Skeletal muscle satellite cell (primary cell): ENCODE measurements at regions not wholly inside any gene's neighbourhood (a gene's known extent, or its start where the extent isn't known, plus 50 kb on each side); places are given as distances from the start of the nearest gene placed in this dataset.

ENCODE experiments used
- H3K27me3 ChIP-seq: 2 replicates; pipeline ENCODE4 v1.7.0; 2013; ENCODE audit warnings: low read length; ENCODE audit not compliant: control insufficient read depth, insufficient read depth
- H3K36me3 ChIP-seq: 2 replicates; pipeline ENCODE4 v1.7.0; 2013; ENCODE audit warnings: mild to moderate bottlenecking, control low read depth, low read length; ENCODE audit not compliant: insufficient read depth
- H3K4me1 ChIP-seq: 2 replicates; pipeline ENCODE4 v1.7.0; 2013; ENCODE audit warnings: low read length; ENCODE audit not compliant: control insufficient read depth, insufficient read depth
- H3K4me2 ChIP-seq: 2 replicates; pipeline ENCODE4 v1.7.0; 2013; ENCODE audit warnings: mild to moderate bottlenecking, low read length
- H3K4me3 ChIP-seq: 2 replicates; pipeline ENCODE4 v1.7.0; 2013; ENCODE audit warnings: low read length
- H3K9ac ChIP-seq: 2 replicates; pipeline ENCODE4 v1.7.0; 2013; ENCODE audit warnings: mild to moderate bottlenecking, low read depth, low read length, moderate library complexity
- H3K9me3 ChIP-seq: replicated peaks from 2 replicates; pipeline ENCODE4 v1.7.0; 2013; ENCODE audit warnings: mild to moderate bottlenecking, control low read depth, low read length

GRCh38 chr4:11116940-11117339 lies 311.8 kb downstream of the HS3ST1 start:
- Histone ChIP-seq H3K36me3 (no peaks in the 10 kb centered on the region), H3K27me3 (no peaks in the 10 kb centered on the region), H3K9me3 (peaks cover 5% of the 10 kb centered on the region), H3K4me2 (no peak overlapping the region), H3K4me3 (no peak overlapping the region), H3K9ac (no peak overlapping the region), H3K4me1 (no peaks in the 10 kb centered on the region)

DNA sequence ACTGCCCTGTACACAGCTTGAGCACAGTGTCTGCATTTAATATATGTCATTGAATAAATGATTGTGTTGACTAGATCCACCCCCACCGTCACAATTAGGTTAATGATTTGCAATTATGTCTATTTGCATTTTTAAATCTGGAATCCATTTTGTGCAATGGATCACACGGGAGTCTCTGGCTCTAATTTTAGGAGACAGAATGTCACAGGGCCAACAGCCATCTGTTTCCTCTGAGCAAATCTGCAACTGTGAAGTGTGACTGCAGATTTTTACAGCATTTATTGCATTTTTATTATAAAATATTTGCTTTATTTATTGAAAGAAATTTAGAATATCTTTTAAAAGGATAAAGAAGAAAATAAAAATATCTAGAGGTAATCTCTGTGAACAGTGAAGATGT lies 316.8 kb downstream of the HS3ST1 start:
- Histone ChIP-seq H3K9me3 (peaks cover under 1% of the 10 kb centered on the region), H3K27me3 (no peaks in the 10 kb centered on the region), H3K4me1 (no peaks in the 10 kb centered on the region), H3K9ac (no peak overlapping the region), H3K4me2 (no peak overlapping the region), H3K36me3 (no peaks in the 10 kb centered on the region), H3K4me3 (no peak overlapping the region)

DNA sequence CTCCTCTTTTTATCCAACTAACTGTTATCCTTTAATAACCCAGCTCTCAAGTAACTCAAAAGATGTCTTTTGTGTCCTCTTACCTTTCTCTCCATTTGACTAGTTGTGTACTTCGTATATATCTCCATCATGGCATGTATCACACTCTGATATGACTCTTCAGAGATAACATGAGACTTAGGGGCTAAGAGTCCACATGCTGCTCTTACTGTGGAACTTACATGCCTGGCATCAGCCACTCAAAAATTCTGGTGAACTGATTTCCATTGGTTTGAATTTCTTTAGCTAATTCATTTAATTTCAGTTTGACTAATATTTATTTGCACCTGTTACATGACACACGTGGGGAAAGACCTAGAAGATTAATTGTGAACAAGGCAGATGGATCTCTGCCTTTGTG lies 317.3 kb downstream of the HS3ST1 start:
- Histone ChIP-seq H3K4me3 (no peak overlapping the region), H3K9ac (no peak overlapping the region), H3K4me2 (no peak overlapping the region), H3K36me3 (no peaks in the 10 kb centered on the region), H3K27me3 (no peaks in the 10 kb centered on the region), H3K9me3 (no peaks in the 10 kb centered on the region), H3K4me1 (no peaks in the 10 kb centered on the region)

GRCh38 chr4:11106759-11107158 lies 321.9 kb downstream of the HS3ST1 start:
- no peak overlapping the region for H3K9ac ChIP-seq
- no peaks in the 10 kb centered on the region for H3K4me1 ChIP-seq
- no peak overlapping the region for H3K4me3 ChIP-seq
- H3K4me2 ChIP-seq: no peak overlapping the region
- no peaks in the 10 kb centered on the region for H3K27me3 ChIP-seq
- no peaks in the 10 kb centered on the region for H3K36me3 ChIP-seq
- no peaks in the 10 kb centered on the region for H3K9me3 ChIP-seq

DNA sequence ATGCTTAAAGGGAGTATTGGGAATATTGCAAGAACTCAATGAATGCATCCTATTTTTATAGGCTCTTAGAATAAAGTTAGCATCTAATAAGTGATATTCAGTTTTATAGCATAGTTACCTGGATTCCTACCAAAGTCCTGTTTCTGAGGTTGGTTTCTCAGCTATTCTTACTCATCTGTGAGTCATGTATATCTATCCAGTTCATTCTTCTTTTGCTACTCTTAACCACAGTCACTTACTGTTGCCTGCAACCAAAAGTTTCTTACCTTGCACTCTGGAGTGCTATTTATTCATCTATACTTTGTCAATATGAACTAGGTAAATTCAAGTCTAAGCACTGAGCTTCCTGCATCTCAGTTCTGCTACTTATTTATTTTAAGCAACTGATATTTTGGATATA lies 322.5 kb downstream of the HS3ST1 start:
- Histone ChIP-seq H3K4me2 (no peak overlapping the region), H3K9me3 (no peaks in the 10 kb centered on the region), H3K4me1 (no peaks in the 10 kb centered on the region), H3K9ac (no peak overlapping the region), H3K36me3 (no peaks in the 10 kb centered on the region), H3K4me3 (no peak overlapping the region), H3K27me3 (no peaks in the 10 kb centered on the region)

DNA sequence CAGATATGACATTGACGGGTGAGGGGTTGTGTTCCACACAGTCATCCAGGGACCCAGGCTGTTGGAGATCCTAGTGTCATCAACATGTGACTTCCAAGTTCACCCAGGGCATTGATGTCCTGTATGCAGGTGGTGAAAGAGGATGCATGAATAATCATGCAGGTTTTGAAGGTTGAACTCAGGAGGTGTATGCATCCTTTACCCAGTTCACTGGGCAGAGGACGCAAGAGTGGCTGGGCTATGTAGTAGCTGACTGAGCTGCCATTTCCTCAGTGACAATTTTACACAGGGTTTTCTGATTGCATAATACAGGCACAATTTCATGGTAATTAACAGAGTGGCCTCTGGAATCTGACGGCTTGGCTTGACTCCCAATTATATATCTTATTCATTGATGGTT lies 323.0 kb downstream of the HS3ST1 start:
- Histone ChIP-seq H3K27me3 (no peaks in the 10 kb centered on the region), H3K36me3 (no peaks in the 10 kb centered on the region), H3K9me3 (no peaks in the 10 kb centered on the region), H3K9ac (no peak overlapping the region), H3K4me2 (no peak overlapping the region), H3K4me3 (no peak overlapping the region), H3K4me1 (no peaks in the 10 kb centered on the region)

GRCh38 chr4:11098461-11098860 lies 330.2 kb downstream of the HS3ST1 start:
- Histone ChIP-seq H3K4me2 (no peak overlapping the region), H3K36me3 (no peaks in the 10 kb centered on the region), H3K4me1 (no peaks in the 10 kb centered on the region), H3K9ac (no peak overlapping the region), H3K9me3 (no peaks in the 10 kb centered on the region), H3K27me3 (no peaks in the 10 kb centered on the region), H3K4me3 (no peak overlapping the region)

DNA sequence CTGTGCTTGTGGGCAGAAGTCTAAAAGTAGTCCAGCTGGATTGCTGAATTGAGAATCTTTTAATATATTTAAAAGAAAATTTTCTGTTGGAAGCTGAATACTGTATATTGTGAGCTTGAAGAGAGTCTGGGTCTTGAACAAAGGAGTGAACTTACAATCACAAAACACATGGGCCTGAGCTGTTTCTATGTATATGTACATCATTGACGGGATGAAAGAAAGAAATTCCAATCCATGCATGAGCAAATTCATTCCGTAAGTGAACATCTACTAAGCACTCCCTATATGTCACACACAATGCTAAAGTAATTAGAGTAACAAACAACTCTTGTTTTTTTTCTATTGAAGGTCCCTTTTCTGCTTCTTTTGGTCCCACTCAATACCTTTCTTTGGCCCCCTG lies 331.0 kb downstream of the HS3ST1 start:
- no peak overlapping the region for H3K4me3 ChIP-seq
- no peak overlapping the region for H3K4me2 ChIP-seq
- no peak overlapping the region for H3K9ac ChIP-seq

DNA sequence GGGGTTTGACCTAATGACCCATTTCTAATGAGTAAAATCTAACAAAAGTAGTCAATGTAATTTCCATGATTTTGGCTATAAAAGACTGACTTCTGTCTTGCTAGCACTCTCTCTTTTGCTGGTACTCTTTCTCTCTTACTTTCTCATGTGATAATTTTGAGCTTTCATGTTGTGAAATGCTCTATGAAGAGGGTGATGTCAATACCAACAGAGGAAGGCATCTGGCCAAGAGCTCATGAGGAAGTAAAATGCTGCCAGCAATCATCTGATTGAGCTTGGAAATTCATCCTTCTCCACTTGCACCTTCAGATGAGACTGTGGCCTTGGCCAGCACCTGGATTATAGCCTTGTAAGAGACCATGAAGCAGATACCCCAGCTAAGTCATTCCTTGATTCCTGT lies 347.7 kb downstream of the HS3ST1 start:
- no peaks in the 10 kb centered on the region for H3K36me3 ChIP-seq
- no peaks in the 10 kb centered on the region for H3K9me3 ChIP-seq
- H3K9ac ChIP-seq: no peak overlapping the region
- H3K4me1 ChIP-seq: no peaks in the 10 kb centered on the region
- no peak overlapping the region for H3K4me2 ChIP-seq
- no peaks in the 10 kb centered on the region for H3K27me3 ChIP-seq
- no peak overlapping the region for H3K4me3 ChIP-seq

More for the DNA sequence above, 331.0 kb downstream of the HS3ST1 start:
- Histone ChIP-seq H3K4me1 (no peaks in the 10 kb centered on the region), H3K27me3 (no peaks in the 10 kb centered on the region), H3K9me3 (no peaks in the 10 kb centered on the region), H3K36me3 (no peaks in the 10 kb centered on the region)

DNA sequence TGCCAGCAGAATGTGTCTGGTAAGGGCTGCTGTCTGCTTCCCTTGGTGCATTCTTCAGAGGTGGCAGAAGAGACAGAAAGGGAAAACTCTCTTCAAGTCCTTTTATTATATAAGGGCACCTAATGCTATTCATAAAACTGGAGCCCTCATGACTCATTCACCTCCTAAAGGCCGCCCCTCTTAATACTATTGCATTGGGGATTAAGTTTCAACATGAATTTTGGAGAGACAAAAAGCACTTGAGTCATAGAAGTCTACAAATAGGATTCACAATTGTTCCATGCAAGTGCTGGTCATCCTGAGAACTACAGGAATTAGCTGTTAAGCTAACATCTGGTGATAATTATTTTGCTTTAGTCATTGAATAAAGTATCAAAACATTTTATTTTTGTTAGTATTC lies 349.5 kb downstream of the HS3ST1 start:
- H3K27me3 ChIP-seq: no peaks in the 10 kb centered on the region
- no peak overlapping the region for H3K4me2 ChIP-seq
- H3K9me3 ChIP-seq: no peaks in the 10 kb centered on the region

DNA sequence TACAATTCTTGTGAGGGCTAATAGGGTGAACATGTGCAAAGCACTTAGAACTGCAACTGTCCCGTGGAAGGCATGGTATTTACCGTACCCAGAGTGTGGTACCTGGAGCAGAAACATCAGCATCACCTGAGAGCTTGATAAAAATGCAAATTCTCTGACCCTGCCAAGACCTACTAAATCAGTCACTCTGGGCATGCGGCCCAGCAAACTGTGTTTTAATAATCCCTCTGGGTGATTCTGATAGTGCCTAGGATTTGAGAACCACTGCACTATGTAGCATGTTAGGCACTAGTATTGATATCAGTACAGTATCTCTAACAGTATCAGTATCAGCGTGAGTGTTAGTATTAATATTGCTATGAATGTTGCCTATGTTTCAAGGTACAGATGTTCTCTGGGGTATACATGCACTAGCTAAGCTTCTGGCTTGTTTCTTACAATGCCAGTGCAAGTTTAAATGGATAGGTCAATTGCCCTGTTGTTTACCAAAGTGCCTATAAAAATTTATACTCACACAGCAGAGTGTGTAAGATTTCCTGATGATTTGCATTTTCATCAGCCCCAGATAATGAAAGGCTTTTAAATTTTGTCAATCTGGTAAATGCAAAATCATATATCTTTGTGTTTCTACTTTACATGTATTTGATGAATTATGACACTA lies 354.0 kb downstream of the HS3ST1 start:
- Histone ChIP-seq H3K27me3 (no peaks in the 10 kb centered on the region), H3K9me3 (no peaks in the 10 kb centered on the region), H3K4me3 (no peak overlapping the region), H3K9ac (no peak overlapping the region), H3K4me1 (no peaks in the 10 kb centered on the region), H3K4me2 (no peak overlapping the region), H3K36me3 (no peaks in the 10 kb centered on the region)

More for the DNA sequence above, 349.5 kb downstream of the HS3ST1 start:
- H3K4me3 ChIP-seq: no peak overlapping the region
- H3K9ac ChIP-seq: no peak overlapping the region
- no peaks in the 10 kb centered on the region for H3K4me1 ChIP-seq
- H3K36me3 ChIP-seq: no peaks in the 10 kb centered on the region

DNA sequence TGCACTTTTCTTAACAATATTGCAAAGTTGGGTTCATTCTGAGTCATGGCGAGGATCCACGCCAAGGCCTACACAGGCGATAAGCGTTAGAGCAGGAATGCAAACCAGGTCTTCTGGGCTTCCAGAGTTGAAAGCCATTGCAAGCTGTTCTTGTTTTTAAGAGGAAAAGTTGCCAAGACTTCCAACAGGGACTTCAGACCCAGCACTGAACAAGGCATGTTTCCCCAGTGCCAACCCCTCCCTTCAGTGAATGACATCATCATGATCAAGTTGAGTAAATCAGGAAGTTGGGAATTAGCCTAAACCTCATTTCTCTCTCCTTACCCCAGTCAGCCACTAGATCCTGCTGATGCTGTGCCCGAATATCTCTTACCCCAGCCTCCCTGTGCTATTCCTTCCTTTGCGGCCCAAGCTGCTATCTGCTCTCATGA lies 355.1 kb downstream of the HS3ST1 start:
- Histone ChIP-seq H3K36me3 (no peaks in the 10 kb centered on the region), H3K27me3 (no peaks in the 10 kb centered on the region), H3K9me3 (no peaks in the 10 kb centered on the region), H3K4me3 (no peak overlapping the region), H3K4me1 (no peaks in the 10 kb centered on the region), H3K4me2 (no peak overlapping the region), H3K9ac (no peak overlapping the region)
